Neural cell (in vitro differentiated cells): ENCODE measurements at regions not wholly inside any gene's neighbourhood (a gene's known extent, or its start where the extent isn't known, plus 50 kb on each side); places are given as distances from the start of the nearest gene placed in this dataset.

ENCODE experiments used
- CTCF ChIP-seq: fragments of 450-650 bp; IDR thresholded peaks from 2 replicates; pipeline ENCODE4 v1.5.1; 2014; ENCODE audit warnings: antibody characterized with exemption, mild to moderate bottlenecking, moderate library complexity; ENCODE audit not compliant: poor library complexity, severe bottlenecking
- EP300 ChIP-seq: fragments of 450-650 bp; conservative IDR thresholded peaks from 2 replicates; pipeline ENCODE4 v1.6.1; 2014; ENCODE audit warnings: antibody characterized with exemption, mild to moderate bottlenecking, moderate library complexity; ENCODE audit not compliant: poor library complexity, severe bottlenecking
- POLR2AphosphoS5 ChIP-seq: IDR thresholded peaks from 2 replicates; pipeline ENCODE4 v1.6.1; 2012
- RAD21 ChIP-seq: fragments of 450-650 bp; conservative IDR thresholded peaks from 2 replicates; pipeline ENCODE4 v1.6.1; 2014; ENCODE audit warnings: antibody characterized with exemption, mild to moderate bottlenecking, moderate library complexity
- REST ChIP-seq: IDR thresholded peaks from 2 replicates; pipeline ENCODE4 v1.6.1; 2012; ENCODE audit warnings: borderline replicate concordance
- SMC3 ChIP-seq: fragments of 450-650 bp; conservative IDR thresholded peaks from 2 replicates; pipeline ENCODE4 v1.6.1; 2014; ENCODE audit warnings: antibody characterized with exemption, mild to moderate bottlenecking, moderate library complexity; ENCODE audit not compliant: poor library complexity

GRCh38 chr9:79037338-79037737 lies 534.4 kb upstream of the TLE4 start:
- TF ChIP-seq POLR2AphosphoS5, result no peak
- TF ChIP-seq RAD21, result no peak
- TF ChIP-seq CTCF, result no peak
- no peak for TF ChIP-seq EP300
- no peak for TF ChIP-seq SMC3
- TF ChIP-seq REST, result no peak
